A549 (cell line): ENCODE measurements at regions not wholly inside any gene's neighbourhood (a gene's known extent, or its start where the extent isn't known, plus 50 kb on each side); places are given as distances from the start of the nearest gene placed in this dataset.

Experiments used
- ATAC-seq, 2 experiments: fragments of 200-7000 bp in 1 of 2; fragments of >200 bp in 1 of 2; cut with Nextera tagmentation in 1 of 2; cut with Tn5 transposase in 1 of 2; 3 replicates each; pipeline versions ENCODE4 v1.8.0 to v1.9.1; 2018 to 2020; ENCODE audit warnings: mild to moderate bottlenecking in 1 of 2, moderate library complexity in 1 of 2
- CTCF ChIA-PET: fragments of 300-600 bp; sonication (Branson Sonifier 250); formaldehyde crosslinking; extraction: SDS; loops from one replicate; lab custom pipeline; 2021; ENCODE audit warnings: antibody characterized with exemption, inconsistent platforms; lab: Yijun Ruan, JAX
- POLR2A ChIA-PET: fragments of 350-600 bp; formaldehyde crosslinking; extraction: SDS; loops from one replicate; lab custom pipeline; 2021; ENCODE audit warnings: antibody characterized with exemption, inconsistent platforms; lab: Yijun Ruan, JAX
- DNase-seq, 2 experiments: peaks; one replicate each; pipeline versions ENCODE4 v3.0.0 to v3.0.0-alpha.2; 2011 to 2016; ENCODE audit warnings: low read depth in 1 of 2, low spot score in 1 of 2
- FAIRE-seq: peaks from 2 replicates; lab custom pipeline; 2011; peaks lifted over from hg19 to GRCh38; lab: Jason Lieb, UNC
- H3K27ac ChIP-seq, 2 experiments: fragments of >200 bp; sonication (Bioruptor Twin); formaldehyde crosslinking; 3 replicates each; pipeline ENCODE4 v1.5.1; 2016 to 2017
- H3K4me1 ChIP-seq: fragments of >200 bp; sonication (Bioruptor Twin); formaldehyde crosslinking; 3 replicates; pipeline ENCODE4 v1.6.1; 2016
- H3K4me2 ChIP-seq: fragments of >200 bp; sonication (Bioruptor Twin); formaldehyde crosslinking; 3 replicates; pipeline ENCODE4 v1.6.1; 2016
- H3K4me3 ChIP-seq: fragments of >200 bp; sonication (Bioruptor Twin); formaldehyde crosslinking; 3 replicates; pipeline ENCODE4 v1.5.1; 2016
- H3K9me3 ChIP-seq: fragments of >200 bp; sonication (Bioruptor Twin); formaldehyde crosslinking; 3 replicates; pipeline ENCODE4 v1.6.1; 2016
- BCL3 ChIP-seq: fragments of >200 bp; sonication (Bioruptor Twin); formaldehyde crosslinking; IDR thresholded peaks from 3 replicates; pipeline ENCODE4 v1.6.1; 2016
- CBX2 ChIP-seq: fragments of 200-600 bp; sonication (generic); IDR thresholded peaks from 2 replicates; pipeline ENCODE4 v1.6.1; 2016; ENCODE audit warnings: low read depth, mild to moderate bottlenecking, borderline replicate concordance
- CHD2 ChIP-seq: fragments of 150-350 bp; IDR thresholded peaks from 2 replicates; pipeline ENCODE4 v1.6.1; 2014; ENCODE audit warnings: low read length; ENCODE audit not compliant: partially characterized antibody
- EHMT2 ChIP-seq: fragments of 200-600 bp; sonication (generic); IDR thresholded peaks from 2 replicates; pipeline ENCODE4 v1.6.1; 2016; ENCODE audit warnings: antibody characterized with exemption, low read depth, mild to moderate bottlenecking, moderate library complexity
- FOSB ChIP-seq: fragments of 250-450 bp; sonication (Bioruptor Pico); IDR thresholded peaks from 2 replicates; pipeline ENCODE4 v1.5.0; 2020; ENCODE audit warnings: mild to moderate bottlenecking, moderate library complexity
- FOXS1 ChIP-seq: fragments of 250-450 bp; sonication (Bioruptor Pico); IDR thresholded peaks from 2 replicates; pipeline ENCODE4 v1.5.0; 2020; ENCODE audit warnings: mild to moderate bottlenecking, moderate library complexity
- HDAC2 ChIP-seq: fragments of 200-600 bp; sonication (generic); IDR thresholded peaks from 2 replicates; pipeline ENCODE4 v1.6.1; 2016
- HEYL ChIP-seq: fragments of 250-450 bp; sonication (Bioruptor Pico); IDR thresholded peaks from 2 replicates; pipeline ENCODE4 v1.8.0; 2021; ENCODE audit warnings: mild to moderate bottlenecking, moderate library complexity
- HOXA7 ChIP-seq: fragments of 250-450 bp; sonication (Bioruptor Pico); IDR thresholded peaks from 2 replicates; pipeline ENCODE4 v1.5.0; 2020; ENCODE audit warnings: mild to moderate bottlenecking, moderate library complexity
- HOXB5 ChIP-seq: fragments of 250-450 bp; sonication (Bioruptor Pico); IDR thresholded peaks from 2 replicates; pipeline ENCODE4 v1.5.0; 2020; ENCODE audit warnings: mild to moderate bottlenecking, moderate library complexity
- JUN ChIP-seq, 2 experiments: fragments of >200 bp; sonication (Bioruptor Twin); formaldehyde crosslinking; IDR thresholded peaks; 2 replicates in 1 of 2; 3 replicates in 1 of 2; pipeline ENCODE4 v1.6.1; 2016 to 2017
- KDM5A ChIP-seq: fragments of 200-600 bp; sonication (generic); IDR thresholded peaks from 2 replicates; pipeline ENCODE4 v1.6.1; 2016; ENCODE audit warnings: antibody characterized with exemption, mild to moderate bottlenecking
- MAZ ChIP-seq: fragments of 150-350 bp; IDR thresholded peaks from 2 replicates; pipeline ENCODE4 v1.6.1; 2014; ENCODE audit warnings: antibody characterized with exemption, low read depth, low read length, borderline replicate concordance
- MYC ChIP-seq: IDR thresholded peaks from 2 replicates; pipeline ENCODE4 v1.6.1; 2012; ENCODE audit warnings: mild to moderate bottlenecking, inconsistent platforms, low read length, improper control_type of control experiment, borderline replicate concordance
- PHF8 ChIP-seq: fragments of 200-600 bp; sonication (generic); IDR thresholded peaks from 2 replicates; pipeline ENCODE4 v1.6.1; 2016; ENCODE audit warnings: low read depth, mild to moderate bottlenecking, antibody characterized with exemption, moderate library complexity, borderline replicate concordance
- RCOR1 ChIP-seq: fragments of 150-350 bp; IDR thresholded peaks from 2 replicates; pipeline ENCODE4 v1.6.1; 2014; ENCODE audit warnings: antibody characterized with exemption, low read length, low read depth
- SMC3 ChIP-seq: fragments of >200 bp; sonication (Bioruptor Twin); formaldehyde crosslinking; IDR thresholded peaks from 3 replicates; pipeline ENCODE4 v1.6.1; 2018; ENCODE audit warnings: inconsistent platforms
- TP53 ChIP-seq: fragments of 250-450 bp; sonication (Bioruptor Pico); IDR thresholded peaks from 2 replicates; pipeline ENCODE4 v1.5.0; 2021; ENCODE audit warnings: mild to moderate bottlenecking, moderate library complexity
- ZC3H11A ChIP-seq: fragments of 450-650 bp; IDR thresholded peaks from 2 replicates; pipeline ENCODE4 v1.6.1; 2014; ENCODE audit warnings: antibody characterized with exemption, mild to moderate bottlenecking
- ZFP36 ChIP-seq: fragments of 450-650 bp; IDR thresholded peaks from 2 replicates; pipeline ENCODE4 v1.6.1; 2014; ENCODE audit warnings: borderline replicate concordance; ENCODE audit not compliant: partially characterized antibody
- WGBS: methylation state at CpG from one replicate; pipeline ENCODE4 v1.1.6; 2017; ENCODE audit errors: missing lambda C conversion rate; 5-methylcytosine and 5-hydroxymethylcytosine counted together
- TF ChIP-seq, protein P1 (sequence below): fragments of >200 bp; sonication (Bioruptor Twin); formaldehyde crosslinking; IDR thresholded peaks from 2 replicates; pipeline ENCODE4 v1.6.1; 2016

DNA sequence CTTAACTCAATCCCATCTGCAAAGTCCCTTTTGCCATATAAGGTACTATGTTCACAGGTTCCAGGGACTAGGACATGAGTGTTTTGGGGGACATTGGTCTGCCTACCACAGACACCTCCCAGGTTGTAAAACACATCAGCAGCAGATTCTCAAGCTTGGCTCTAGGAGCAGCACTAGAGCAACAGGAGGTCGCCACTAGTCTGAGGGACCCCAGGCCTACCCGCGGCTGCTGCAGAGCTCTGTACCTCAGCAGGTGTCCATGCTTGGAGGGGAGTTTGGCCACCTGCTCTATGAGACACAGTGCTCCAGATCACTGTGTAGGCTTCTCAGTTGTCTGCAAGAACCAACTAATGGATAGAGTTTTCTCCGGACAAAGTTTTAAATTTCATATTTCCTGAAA is 262.2 kb upstream of the ARRDC3 start:
- DNase-seq (no peak), FAIRE-seq (no peak), ATAC-seq (no peak)
- 83% methylated on average over 4 of the region's 4 CpGs for WGBS
- H3K4me3 ChIP-seq = no peak overlapping the region
- H3K27ac ChIP-seq = no peak overlapping the region
- TF ChIP-seq BCL3 (no peak), SMC3 (no peak), MAZ (no peak), PHF8 (no peak), HEYL (CRISPR knock-in tag) (no peak), FOSB (CRISPR knock-in tag) (no peak), HOXB5 (CRISPR knock-in tag) (no peak), HOXA7 (CRISPR knock-in tag) (no peak), JUN (IDR thresholded peaks at IDR 0.05) (no peak), TP53 (CRISPR knock-in tag) (no peak), ZC3H11A (no peak), KDM5A (no peak)
- CTCF ChIA-PET = no interaction called here
- H3K9me3 ChIP-seq = no peaks in the 10 kb centered on the region
- POLR2A ChIA-PET = no interaction called here
- H3K4me1 ChIP-seq = no peaks in the 10 kb centered on the region
- no peak overlapping the region for H3K4me2 ChIP-seq

DNA sequence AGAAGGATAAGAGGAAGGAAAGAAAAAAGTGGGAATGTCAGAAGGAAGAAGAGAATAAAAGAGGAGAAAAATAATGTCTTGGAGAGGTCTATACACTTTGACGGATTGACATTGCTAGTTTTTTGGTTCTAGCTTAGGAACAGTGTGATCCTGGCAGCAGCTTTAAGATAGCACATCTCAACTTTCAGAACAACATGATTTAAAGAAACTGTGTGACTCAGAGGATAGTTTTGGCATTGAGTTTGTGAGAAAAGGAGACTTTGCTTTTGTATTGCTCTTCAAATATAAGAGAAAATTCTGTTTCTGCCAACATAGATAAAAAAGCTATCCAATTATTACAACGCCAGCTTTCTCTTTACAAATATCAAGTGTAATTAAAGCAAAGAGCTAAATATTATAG is 260.7 kb upstream of the ARRDC3 start:
- H3K4me3 ChIP-seq = no peak overlapping the region
- no peaks in the 10 kb centered on the region for H3K4me1 ChIP-seq
- CTCF ChIA-PET = interaction anchor here (1.4 kb wide), 1 partner anchor 8 kb away, joined by 5 read pairs; no protein-coding TSS in a partner anchor
- DNase-seq (no peak), ATAC-seq (no peak), FAIRE-seq (no peak)
- H3K4me2 ChIP-seq = no peak overlapping the region
- no peaks in the 10 kb centered on the region for H3K9me3 ChIP-seq
- POLR2A ChIA-PET = no interaction called here
- 90% methylated on average over 2 of the region's 2 CpGs for WGBS
- TF ChIP-seq HDAC2 (no peak), ZFP36 (no peak), ZC3H11A (no peak), CHD2 (no peak)
- TF ChIP-seq, protein P1, sequence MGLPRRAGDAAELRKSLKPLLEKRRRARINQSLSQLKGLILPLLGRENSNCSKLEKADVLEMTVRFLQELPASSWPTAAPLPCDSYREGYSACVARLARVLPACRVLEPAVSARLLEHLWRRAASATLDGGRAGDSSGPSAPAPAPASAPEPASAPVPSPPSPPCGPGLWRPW = no peak
- no peak overlapping the region for H3K27ac ChIP-seq

- CTCF ChIA-PET = interaction anchor here (0.5 to 1.5 kb wide), 8 partner anchors 10 to 1912 kb away, joined by 3 to 12 read pairs (median 3); no protein-coding TSS in a partner anchor
- DNase-seq (no peak), ATAC-seq (no peak), FAIRE-seq (peak; percentile 32)
- H3K4me3 ChIP-seq = no peak overlapping the region
- no peak for TF ChIP-seq CBX2
- no peak for TF ChIP-seq FOXS1 (CRISPR knock-in tag)
- no peak for TF ChIP-seq RCOR1
- TF ChIP-seq FOSB (CRISPR knock-in tag) = no peak
- no peak for TF ChIP-seq HOXA7 (CRISPR knock-in tag)
- no peak for TF ChIP-seq EHMT2
- TF ChIP-seq MYC = no peak
- no peaks in the 10 kb centered on the region for H3K9me3 ChIP-seq
- POLR2A ChIA-PET = interaction anchor here (0.5 to 1.1 kb wide), 3 partner anchors 1434 to 1967 kb away, joined by 4 read pairs; no protein-coding TSS in a partner anchor
- no peaks in the 10 kb centered on the region for H3K4me1 ChIP-seq
- H3K4me2 ChIP-seq = no peak overlapping the region
- 33% methylated on average over 5 of the region's 5 CpGs for WGBS
- no peak overlapping the region for H3K27ac ChIP-seq
These were observed 259.5 kb upstream of the ARRDC3 start for GRCh38 chr5:91642581-91642980.
